ENCODE measurements at regions not wholly inside any gene's neighbourhood (a gene's known extent, or its start where the extent isn't known, plus 50 kb on each side); places are given as distances from the start of the nearest gene placed in this dataset.

- Histone ChIP-seq H3K4ac (ENCODE audit: low read length) (no peak overlapping the region), H3K4me1 (ENCODE audit: control insufficient read depth in 2 of 2, insufficient read depth in 1 of 2, low read depth in 1 of 2, low read length in 2 of 2) (peaks cover 0 to 7% of the 10 kb centered on the region in 2 donors), H4K91ac (ENCODE audit: low read depth, low read length, poor library complexity) (no peak overlapping the region), H2AFZ (ENCODE audit: low read length) (no peak overlapping the region), H3K18ac (ENCODE audit: low read length) (no peak overlapping the region), H3K27ac (replicated peaks; ENCODE audit: low read length) (no peak overlapping the region), H3K9ac (ENCODE audit: low read depth, low read length, poor library complexity) (no peak overlapping the region), H4K8ac (ENCODE audit: low read depth, low read length) (no peak overlapping the region), H2BK120ac (ENCODE audit: low read depth, low read length) (no peak overlapping the region), H3K4me2 (ENCODE audit: insufficient read depth, low read length, poor library complexity, severe bottlenecking) (no peak overlapping the region), H3K9me3 (replicated peaks in 1 of 2; ENCODE audit: control insufficient read depth in 2 of 2, insufficient read depth in 1 of 2, low read depth in 1 of 2, low read length in 2 of 2) (no peaks in the 10 kb centered on the region), H3K4me3 (ENCODE audit: low read length in 2 of 2) (no peak overlapping the region), H3K14ac (ENCODE audit: low read length) (no peak overlapping the region), H3K23ac (ENCODE audit: low read depth, low read length, poor library complexity) (no peak overlapping the region), H2BK5ac (ENCODE audit: low read length) (no peak overlapping the region), H2BK15ac (ENCODE audit: low read length) (no peak overlapping the region), H3K27me3 (ENCODE audit: control insufficient read depth in 3 of 3, insufficient read depth in 3 of 3, low read depth in 1 of 3, low read length in 3 of 3) (peaks cover 0 to 9% (median 0%) of the 10 kb centered on the region in 3 experiments), H2AK5ac (ENCODE audit: low read depth, low read length) (no peak overlapping the region), H3K36me3 (replicated peaks in 1 of 2; ENCODE audit: control insufficient read depth in 2 of 2, insufficient read depth in 2 of 2, low read length in 2 of 2) (no peaks in the 10 kb centered on the region), H2BK12ac (ENCODE audit: low read length) (no peak overlapping the region), H3K79me1 (ENCODE audit: low read depth, low read length) (no peaks in the 10 kb centered on the region)
- no CpG with 5 or more reads among the region's 4 CpGs for WGBS, 2 donors (ENCODE audit: extremely low coverage in 2 of 2, insufficient read length in 2 of 2, insufficient replicate concordance in 1 of 2)
- no peak for DNase-seq (ENCODE audit: low spot score)
These were observed 385.2 kb downstream of the NPIPA8 start for GRCh38 chr16:17951378-17951777.

GRCh38 chr16:17949982-17950250, 386.6 kb downstream of the NPIPA8 start:
- no peak overlapping the region for H3K4me3 ChIP-seq (ENCODE audit: low read length in 2 of 2)
- no peak overlapping the region for H3K9ac ChIP-seq (ENCODE audit: low read depth, low read length, poor library complexity)
- peaks cover 0 to 9% (median 0%) of the 10 kb centered on the region in 3 experiments for H3K27me3 ChIP-seq (ENCODE audit: control insufficient read depth in 3 of 3, insufficient read depth in 3 of 3, low read depth in 1 of 3, low read length in 3 of 3)
- no peaks in the 10 kb centered on the region for H3K36me3 ChIP-seq (replicated peaks in 1 of 2; ENCODE audit: control insufficient read depth in 2 of 2, insufficient read depth in 2 of 2, low read length in 2 of 2)
- H3K18ac ChIP-seq (ENCODE audit: low read length), result no peak overlapping the region
- no peak overlapping the region for H2BK12ac ChIP-seq (ENCODE audit: low read length)
- H3K14ac ChIP-seq (ENCODE audit: low read length), result no peak overlapping the region
- no peak overlapping the region for H3K4ac ChIP-seq (ENCODE audit: low read length)
- no peak overlapping the region for H3K27ac ChIP-seq (replicated peaks; ENCODE audit: low read length)
- no peak overlapping the region for H2BK120ac ChIP-seq (ENCODE audit: low read depth, low read length)
- no peak overlapping the region for H2BK5ac ChIP-seq (ENCODE audit: low read length)
- no peak for DNase-seq (ENCODE audit: low spot score)
- no peak overlapping the region for H2AK5ac ChIP-seq (ENCODE audit: low read depth, low read length)
- H3K9me3 ChIP-seq (replicated peaks in 1 of 2; ENCODE audit: control insufficient read depth in 2 of 2, insufficient read depth in 1 of 2, low read depth in 1 of 2, low read length in 2 of 2), result no peaks in the 10 kb centered on the region
- H2BK15ac ChIP-seq (ENCODE audit: low read length), result no peak overlapping the region
- no peak overlapping the region for H4K91ac ChIP-seq (ENCODE audit: low read depth, low read length, poor library complexity)
- no peak overlapping the region for H2AFZ ChIP-seq (ENCODE audit: low read length)
- peaks cover 0 to 7% of the 10 kb centered on the region in 2 donors for H3K4me1 ChIP-seq (ENCODE audit: control insufficient read depth in 2 of 2, insufficient read depth in 1 of 2, low read depth in 1 of 2, low read length in 2 of 2)
- H3K79me1 ChIP-seq (ENCODE audit: low read depth, low read length), result no peaks in the 10 kb centered on the region
- H3K23ac ChIP-seq (ENCODE audit: low read depth, low read length, poor library complexity), result no peak overlapping the region
- H4K8ac ChIP-seq (ENCODE audit: low read depth, low read length), result no peak overlapping the region
- WGBS, 2 donors (ENCODE audit: extremely low coverage in 2 of 2, insufficient read length in 2 of 2, insufficient replicate concordance in 1 of 2), result no CpG with 5 or more reads among the region's 4 CpGs
- no peak overlapping the region for H3K4me2 ChIP-seq (ENCODE audit: insufficient read depth, low read length, poor library complexity, severe bottlenecking)

- WGBS, 2 donors (ENCODE audit: extremely low coverage in 2 of 2, insufficient read length in 2 of 2, insufficient replicate concordance in 1 of 2), result no CpG with 5 or more reads among the region's 10 CpGs
- Histone ChIP-seq H3K36me3 (replicated peaks in 1 of 2; ENCODE audit: control insufficient read depth in 2 of 2, insufficient read depth in 2 of 2, low read length in 2 of 2) (no peaks in the 10 kb centered on the region), H2BK12ac (ENCODE audit: low read length) (no peak overlapping the region), H2BK5ac (ENCODE audit: low read length) (no peak overlapping the region), H3K23ac (ENCODE audit: low read depth, low read length, poor library complexity) (no peak overlapping the region), H4K91ac (ENCODE audit: low read depth, low read length, poor library complexity) (no peak overlapping the region), H3K9ac (ENCODE audit: low read depth, low read length, poor library complexity) (no peak overlapping the region), H2AFZ (ENCODE audit: low read length) (no peak overlapping the region), H4K8ac (ENCODE audit: low read depth, low read length) (no peak overlapping the region), H3K4ac (ENCODE audit: low read length) (no peak overlapping the region), H3K4me3 (ENCODE audit: low read length in 2 of 2) (no peak overlapping the region), H3K18ac (ENCODE audit: low read length) (no peak overlapping the region), H3K27ac (replicated peaks; ENCODE audit: low read length) (no peak overlapping the region), H2BK120ac (ENCODE audit: low read depth, low read length) (no peak overlapping the region), H3K27me3 (ENCODE audit: control insufficient read depth in 3 of 3, insufficient read depth in 3 of 3, low read depth in 1 of 3, low read length in 3 of 3) (peaks cover 0 to 9% (median 0%) of the 10 kb centered on the region in 3 experiments), H3K4me1 (ENCODE audit: control insufficient read depth in 2 of 2, insufficient read depth in 1 of 2, low read depth in 1 of 2, low read length in 2 of 2) (peaks cover 0 to 9% of the 10 kb centered on the region in 2 donors), H3K4me2 (ENCODE audit: insufficient read depth, low read length, poor library complexity, severe bottlenecking) (no peak overlapping the region), H3K9me3 (replicated peaks in 1 of 2; ENCODE audit: control insufficient read depth in 2 of 2, insufficient read depth in 1 of 2, low read depth in 1 of 2, low read length in 2 of 2) (no peaks in the 10 kb centered on the region), H3K14ac (ENCODE audit: low read length) (no peak overlapping the region), H3K79me1 (ENCODE audit: low read depth, low read length) (no peaks in the 10 kb centered on the region), H2AK5ac (ENCODE audit: low read depth, low read length) (no peak overlapping the region), H2BK15ac (ENCODE audit: low read length) (no peak overlapping the region)
- no peak for DNase-seq (ENCODE audit: low spot score)
These were observed 387.2 kb downstream of the NPIPA8 start for GRCh38 chr16:17949141-17949981.

GRCh38 chr16:17947637-17948036, 388.9 kb downstream of the NPIPA8 start:
- no peak overlapping the region for H3K14ac ChIP-seq (ENCODE audit: low read length)
- H3K4me2 ChIP-seq (ENCODE audit: insufficient read depth, low read length, poor library complexity, severe bottlenecking), result no peak overlapping the region
- H2BK12ac ChIP-seq (ENCODE audit: low read length), result no peak overlapping the region
- no peak overlapping the region for H2BK15ac ChIP-seq (ENCODE audit: low read length)
- H2BK120ac ChIP-seq (ENCODE audit: low read depth, low read length), result no peak overlapping the region
- no peak overlapping the region for H2AFZ ChIP-seq (ENCODE audit: low read length)
- no peak overlapping the region for H3K23ac ChIP-seq (ENCODE audit: low read depth, low read length, poor library complexity)
- no peak overlapping the region for H4K8ac ChIP-seq (ENCODE audit: low read depth, low read length)
- H2AK5ac ChIP-seq (ENCODE audit: low read depth, low read length), result no peak overlapping the region
- H3K36me3 ChIP-seq (replicated peaks in 1 of 2; ENCODE audit: control insufficient read depth in 2 of 2, insufficient read depth in 2 of 2, low read length in 2 of 2), result no peaks in the 10 kb centered on the region
- H3K4me3 ChIP-seq (ENCODE audit: low read length in 2 of 2), result no peak overlapping the region
- peaks cover 0 to 2% of the 10 kb centered on the region in 2 donors for H3K9me3 ChIP-seq (replicated peaks in 1 of 2; ENCODE audit: control insufficient read depth in 2 of 2, insufficient read depth in 1 of 2, low read depth in 1 of 2, low read length in 2 of 2)
- H3K27me3 ChIP-seq (ENCODE audit: control insufficient read depth in 3 of 3, insufficient read depth in 3 of 3, low read depth in 1 of 3, low read length in 3 of 3), result peaks cover 0 to 9% (median 0%) of the 10 kb centered on the region in 3 experiments
- no peak overlapping the region for H3K27ac ChIP-seq (replicated peaks; ENCODE audit: low read length)
- WGBS, 2 donors (ENCODE audit: extremely low coverage in 2 of 2, insufficient read length in 2 of 2, insufficient replicate concordance in 1 of 2), result no CpG with 5 or more reads among the region's 3 CpGs
- H3K4ac ChIP-seq (ENCODE audit: low read length), result no peak overlapping the region
- no peaks in the 10 kb centered on the region for H3K79me1 ChIP-seq (ENCODE audit: low read depth, low read length)
- H3K9ac ChIP-seq (ENCODE audit: low read depth, low read length, poor library complexity), result no peak overlapping the region
- no peak overlapping the region for H4K91ac ChIP-seq (ENCODE audit: low read depth, low read length, poor library complexity)
- no peak overlapping the region for H2BK5ac ChIP-seq (ENCODE audit: low read length)
- DNase-seq (ENCODE audit: low spot score), result no peak
- no peak overlapping the region for H3K18ac ChIP-seq (ENCODE audit: low read length)
- peaks cover 0 to 5% of the 10 kb centered on the region in 2 donors for H3K4me1 ChIP-seq (ENCODE audit: control insufficient read depth in 2 of 2, insufficient read depth in 1 of 2, low read depth in 1 of 2, low read length in 2 of 2)

Data from neuronal stem cell (in vitro differentiated cells).